Natural killer cell (primary cell): ENCODE measurements at regions not wholly inside any gene's neighbourhood (a gene's known extent, or its start where the extent isn't known, plus 50 kb on each side); places are given as distances from the start of the nearest gene placed in this dataset.

Source experiments
- ATAC-seq, 3 donors: fragments of 150-1000 bp in 2 of 3; fragments of 200-7000 bp in 1 of 3; cut with Tn5 transposase; 1 replicate in 1 of 3; 2 replicates in 2 of 3; pipeline ENCODE4 v1.10.0; 2021; ENCODE audit warnings: mild to moderate bottlenecking in 2 of 3, moderate library complexity in 2 of 3
- DNase-seq, 2 donors: peaks; one replicate each; pipeline versions ENCODE4 v3.0.0 to v3.0.0-alpha.2; 2013 to 2021; ENCODE audit warnings: mixed read lengths in 1 of 2
- H3K27ac ChIP-seq: one replicate; pipeline ENCODE4 v1.5.1; 2013; ENCODE audit warnings: mild to moderate bottlenecking, low read length
- H3K27me3 ChIP-seq: one replicate; pipeline ENCODE4 v1.6.1; 2013; ENCODE audit warnings: low read length; ENCODE audit not compliant: control insufficient read depth, insufficient read depth
- H3K36me3 ChIP-seq: one replicate; pipeline ENCODE4 v1.6.1; 2013; ENCODE audit warnings: low read length; ENCODE audit not compliant: control insufficient read depth, insufficient read depth
- H3K4me1 ChIP-seq: one replicate; pipeline ENCODE4 v1.6.1; 2013; ENCODE audit warnings: low read length; ENCODE audit not compliant: control insufficient read depth, insufficient read depth
- H3K4me3 ChIP-seq: one replicate; pipeline ENCODE4 v1.5.1; 2013; ENCODE audit warnings: low read length
- H3K9me3 ChIP-seq: one replicate; pipeline ENCODE4 v1.6.1; 2013; ENCODE audit warnings: low read length; ENCODE audit not compliant: control insufficient read depth, insufficient read depth
- H3K27ac Mint-ChIP-seq, 2 donors: one replicate each; pipeline ENCODE4 v1.8.0; 2022; ENCODE audit warnings: mild to moderate bottlenecking in 2 of 2, mixed read lengths in 2 of 2, moderate library complexity in 1 of 2
- H3K27me3 Mint-ChIP-seq, 2 donors: one replicate each; pipeline ENCODE4 v1.8.0; 2022; ENCODE audit warnings: low read depth in 2 of 2, mixed read lengths in 2 of 2
- H3K36me3 Mint-ChIP-seq: one replicate; pipeline ENCODE4 v1.8.0; 2022; ENCODE audit warnings: mixed read lengths
- H3K4me1 Mint-ChIP-seq, 2 donors: one replicate each; pipeline ENCODE4 v1.8.0; 2022; ENCODE audit warnings: mixed read lengths in 2 of 2
- H3K4me3 Mint-ChIP-seq: one replicate; pipeline ENCODE4 v1.8.0; 2022; ENCODE audit warnings: mild to moderate bottlenecking, moderate library complexity, mixed read lengths
- H3K9me3 Mint-ChIP-seq, 2 donors: one replicate each; pipeline ENCODE4 v1.8.0; 2022; ENCODE audit warnings: mixed read lengths in 2 of 2
- WGBS: methylation state at CpG from one replicate; pipeline ENCODE4 v1.1.7; 2013; ENCODE audit warnings: missing lambda C conversion rate; ENCODE audit not compliant: insufficient coverage; 5-methylcytosine and 5-hydroxymethylcytosine counted together
- intact Hi-C: fragments of 100-400 bp; cut with micrococcal nuclease; formaldehyde crosslinking; loops from one replicate; pipeline ENCODE4 v1.14.2; 2022
- TF ChIP-seq, protein P1 (sequence below): fragments of 200-600 bp; IDR thresholded peaks from one replicate; pipeline ENCODE4 v1.8.0; 2022; ENCODE audit warnings: antibody characterized with exemption

- no peaks in the 10 kb centered on the region for H3K4me1 ChIP-seq
- H3K36me3 ChIP-seq = no peaks in the 10 kb centered on the region
- no peak overlapping the region for H3K4me3 ChIP-seq
- intact Hi-C loops = no loop called here
- DNase-seq = no peak
- no peaks in the 10 kb centered on the region for H3K36me3 Mint-ChIP-seq
- peaks cover 3 to 10% of the 10 kb centered on the region in 2 donors for H3K9me3 Mint-ChIP-seq
- H3K4me1 Mint-ChIP-seq = no peaks in the 10 kb centered on the region
- H3K27me3 Mint-ChIP-seq = no peaks in the 10 kb centered on the region
- WGBS = 92% methylated on average over 4 of the region's 4 CpGs
- H3K9me3 ChIP-seq = peaks cover 6% of the 10 kb centered on the region
- no peak overlapping the region for H3K27ac Mint-ChIP-seq
- H3K27ac ChIP-seq = no peak overlapping the region
- H3K4me3 Mint-ChIP-seq = no peak overlapping the region
- no peaks in the 10 kb centered on the region for H3K27me3 ChIP-seq
- no peak for ATAC-seq
- TF ChIP-seq, protein P1, sequence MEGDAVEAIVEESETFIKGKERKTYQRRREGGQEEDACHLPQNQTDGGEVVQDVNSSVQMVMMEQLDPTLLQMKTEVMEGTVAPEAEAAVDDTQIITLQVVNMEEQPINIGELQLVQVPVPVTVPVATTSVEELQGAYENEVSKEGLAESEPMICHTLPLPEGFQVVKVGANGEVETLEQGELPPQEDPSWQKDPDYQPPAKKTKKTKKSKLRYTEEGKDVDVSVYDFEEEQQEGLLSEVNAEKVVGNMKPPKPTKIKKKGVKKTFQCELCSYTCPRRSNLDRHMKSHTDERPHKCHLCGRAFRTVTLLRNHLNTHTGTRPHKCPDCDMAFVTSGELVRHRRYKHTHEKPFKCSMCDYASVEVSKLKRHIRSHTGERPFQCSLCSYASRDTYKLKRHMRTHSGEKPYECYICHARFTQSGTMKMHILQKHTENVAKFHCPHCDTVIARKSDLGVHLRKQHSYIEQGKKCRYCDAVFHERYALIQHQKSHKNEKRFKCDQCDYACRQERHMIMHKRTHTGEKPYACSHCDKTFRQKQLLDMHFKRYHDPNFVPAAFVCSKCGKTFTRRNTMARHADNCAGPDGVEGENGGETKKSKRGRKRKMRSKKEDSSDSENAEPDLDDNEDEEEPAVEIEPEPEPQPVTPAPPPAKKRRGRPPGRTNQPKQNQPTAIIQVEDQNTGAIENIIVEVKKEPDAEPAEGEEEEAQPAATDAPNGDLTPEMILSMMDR = no peak
Measured at GRCh38 chr12:114944736-114945135, 260.8 kb upstream of the TBX3 start.

- Histone ChIP-seq H3K36me3 (no peaks in the 10 kb centered on the region), H3K4me1 (no peaks in the 10 kb centered on the region), H3K9me3 (peaks cover 6% of the 10 kb centered on the region), H3K27ac (no peak overlapping the region), H3K4me3 (no peak overlapping the region), H3K27me3 (no peaks in the 10 kb centered on the region)
- no peaks in the 10 kb centered on the region for H3K36me3 Mint-ChIP-seq
- no peak for ATAC-seq
- H3K27ac Mint-ChIP-seq = no peak overlapping the region
- TF ChIP-seq, protein P1 = no peak
- H3K4me1 Mint-ChIP-seq = no peaks in the 10 kb centered on the region
- no peak for DNase-seq
- no peaks in the 10 kb centered on the region for H3K27me3 Mint-ChIP-seq
- no CpG with 5 or more reads among the region's 1 CpG for WGBS
- peaks cover 3 to 10% of the 10 kb centered on the region in 2 donors for H3K9me3 Mint-ChIP-seq
- no peak overlapping the region for H3K4me3 Mint-ChIP-seq
- intact Hi-C loops = no loop called here
Measured at GRCh38 chr12:114943601-114944000, 259.6 kb upstream of the TBX3 start.

DNA sequence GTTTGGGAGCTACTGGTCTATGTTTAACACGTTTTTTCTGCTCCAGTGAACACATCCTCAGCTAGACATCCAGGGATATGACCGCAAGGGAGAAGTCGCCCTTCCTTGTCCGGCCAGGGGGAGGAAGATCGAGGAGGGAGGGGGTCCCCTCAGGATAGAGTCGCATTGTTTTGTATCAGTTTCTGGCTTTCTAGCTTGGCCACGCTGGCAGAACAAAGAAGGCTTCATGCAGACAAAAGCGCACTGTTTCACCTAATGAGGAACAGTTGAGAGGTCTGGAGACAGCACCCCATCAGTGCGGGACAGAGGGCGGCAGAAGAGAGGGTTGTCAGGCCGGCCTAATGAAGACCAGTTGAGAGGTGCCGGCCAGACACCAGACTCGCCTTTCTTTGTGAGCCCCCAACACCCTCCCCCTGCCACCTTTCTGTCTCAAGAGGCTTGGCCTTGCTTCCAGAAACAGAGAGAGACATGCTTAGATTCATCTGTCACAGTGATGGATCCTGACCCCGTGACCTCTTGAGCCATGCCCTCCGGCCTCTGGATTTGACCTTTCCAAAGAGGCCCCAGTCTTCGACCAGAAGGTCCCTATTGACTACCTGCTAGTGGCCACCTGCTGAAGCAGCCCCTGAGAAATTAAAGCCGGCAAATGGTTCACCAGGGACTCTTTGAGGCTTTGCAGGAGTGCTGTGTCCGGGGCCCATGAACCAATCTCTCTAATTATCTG is 254.7 kb upstream of the TBX3 start:
- Histone ChIP-seq H3K27ac (no peak overlapping the region), H3K9me3 (peaks cover 6% of the 10 kb centered on the region), H3K4me1 (no peaks in the 10 kb centered on the region), H3K4me3 (no peak overlapping the region), H3K27me3 (no peaks in the 10 kb centered on the region), H3K36me3 (no peaks in the 10 kb centered on the region)
- Mint-ChIP-seq H3K36me3 (no peaks in the 10 kb centered on the region), H3K4me3 (no peak overlapping the region), H3K27me3 (no peaks in the 10 kb centered on the region), H3K4me1 (no peaks in the 10 kb centered on the region), H3K9me3 (peaks cover 7 to 10% of the 10 kb centered on the region in 2 donors), H3K27ac (no peak overlapping the region)
- ATAC-seq (no peak), DNase-seq (no peak)
- TF ChIP-seq, protein P1 = no peak
- 82% methylated on average over 18 of the region's 18 CpGs for WGBS
- intact Hi-C loops = no loop called here
